Inflammatory macrophage treated with lipopolysaccharide for 4 hours (primary cell): ENCODE measurements at regions not wholly inside any gene's neighbourhood (a gene's known extent, or its start where the extent isn't known, plus 50 kb on each side); places are given as distances from the start of the nearest gene placed in this dataset.

Experiments used
- DNase-seq: peaks from one replicate; pipeline ENCODE4 v3.0.0-alpha.2; 2020

DNA sequence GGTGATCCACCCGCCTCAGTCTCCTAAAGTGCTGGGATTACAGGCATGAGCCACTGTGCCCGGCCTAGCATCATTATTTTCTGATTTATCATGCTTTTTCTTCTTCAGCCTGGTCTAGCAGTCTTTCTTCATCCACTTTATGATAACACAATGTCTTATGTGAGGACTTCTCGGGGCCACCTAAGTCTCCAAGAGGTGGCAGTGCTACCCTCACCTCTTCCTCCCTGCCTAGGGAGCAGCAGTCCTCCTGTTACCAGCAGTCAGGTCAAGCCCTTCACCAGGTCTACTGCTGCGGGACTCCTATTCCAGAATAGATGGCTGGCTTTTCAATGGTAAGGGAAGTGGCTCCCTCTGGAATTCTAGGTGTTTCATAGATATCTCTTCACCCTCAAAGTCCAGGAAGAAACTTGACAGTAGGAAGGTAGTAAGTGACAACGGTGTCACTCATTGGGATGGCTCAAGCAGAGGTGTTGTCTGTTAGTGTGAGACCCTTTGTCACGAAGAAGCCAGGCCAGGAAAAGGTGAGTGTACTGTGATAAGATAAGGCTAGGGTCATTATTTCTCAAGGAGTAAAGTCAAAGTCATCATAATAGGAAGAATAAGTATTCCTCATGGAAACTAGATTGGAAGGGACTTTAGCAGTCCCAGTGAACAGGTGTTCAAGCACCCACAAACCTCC lies 164.0 kb downstream of the KLF5 start:
- no peak for DNase-seq

GRCh38 chr13:73220966-73221720 lies 162.3 kb downstream of the KLF5 start:
- DNase-seq, result no peak

GRCh38 chr13:73218181-73218580 lies 159.4 kb downstream of the KLF5 start:
- DNase-seq, result no peak

GRCh38 chr13:73216381-73216831 lies 157.6 kb downstream of the KLF5 start:
- no peak for DNase-seq

DNA sequence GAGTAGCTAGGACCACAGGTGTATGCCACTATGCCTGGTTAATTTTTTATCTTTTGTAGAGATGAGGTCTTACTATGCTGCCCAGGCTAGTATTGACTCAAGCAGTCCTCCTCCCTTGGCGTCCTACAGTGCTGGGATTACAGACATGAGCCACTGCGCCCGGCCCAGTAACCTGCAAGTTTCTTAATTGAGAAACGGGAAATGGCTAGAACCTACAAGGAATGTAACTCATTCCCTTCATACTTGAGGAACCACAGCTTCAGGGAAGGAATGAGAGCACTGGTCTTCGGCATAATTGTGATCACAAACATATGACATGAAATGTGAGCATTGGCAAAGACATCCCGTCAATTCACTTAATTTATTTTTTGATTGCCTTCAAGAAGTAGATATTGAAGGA lies 157.0 kb downstream of the KLF5 start:
- no peak for DNase-seq

DNA sequence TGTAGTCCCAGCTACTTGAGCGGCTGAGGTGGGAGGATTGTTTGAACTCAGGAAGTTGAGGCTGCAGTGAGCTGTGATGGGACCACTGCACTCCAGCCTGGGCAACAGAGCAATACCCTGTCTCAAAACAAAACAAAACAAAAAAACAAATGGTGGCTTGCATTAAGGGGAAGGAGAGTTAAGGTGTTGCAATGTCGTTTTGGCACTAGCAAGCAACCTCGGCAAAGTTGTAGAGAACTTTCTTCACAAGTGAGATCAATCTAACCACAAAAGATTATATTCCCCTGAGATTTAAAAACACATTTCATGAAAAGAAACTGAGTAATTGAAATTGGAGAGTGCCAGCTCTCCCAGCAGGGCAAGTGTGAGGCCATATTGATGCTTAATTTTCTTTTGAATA lies 153.7 kb downstream of the KLF5 start:
- DNase-seq, result no peak

DNA sequence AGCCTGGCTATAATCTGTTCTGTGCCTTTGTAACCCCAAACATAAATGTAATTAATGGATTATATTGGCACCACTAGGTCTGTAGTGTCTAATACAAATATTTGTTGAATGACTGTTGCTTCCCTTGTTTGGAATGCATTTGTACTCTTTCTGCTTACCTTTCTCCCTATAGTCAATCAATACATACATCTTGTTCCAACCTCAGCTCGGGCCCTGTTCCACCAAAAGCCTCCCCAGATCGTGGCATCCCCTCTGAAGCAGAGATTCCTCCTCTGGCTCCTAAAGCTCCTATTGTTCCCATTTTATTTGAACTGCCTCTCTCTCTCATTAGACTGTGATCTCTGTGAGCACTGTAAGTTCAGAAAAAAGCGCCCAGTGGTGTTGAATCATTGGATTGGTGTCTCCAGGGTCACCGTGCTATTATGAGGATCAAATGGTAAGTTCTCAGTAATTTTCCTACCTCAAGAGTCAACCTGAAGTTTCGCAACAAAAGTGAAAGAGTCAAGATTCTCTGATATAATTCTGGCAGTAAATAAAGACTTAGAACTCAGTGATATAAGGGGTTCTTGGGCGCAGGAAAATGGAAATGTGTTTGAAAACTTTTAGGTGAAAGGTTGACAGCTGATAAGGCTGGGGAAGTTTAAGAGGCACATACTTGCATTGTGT lies 151.5 kb downstream of the KLF5 start:
- DNase-seq, result no peak

DNA sequence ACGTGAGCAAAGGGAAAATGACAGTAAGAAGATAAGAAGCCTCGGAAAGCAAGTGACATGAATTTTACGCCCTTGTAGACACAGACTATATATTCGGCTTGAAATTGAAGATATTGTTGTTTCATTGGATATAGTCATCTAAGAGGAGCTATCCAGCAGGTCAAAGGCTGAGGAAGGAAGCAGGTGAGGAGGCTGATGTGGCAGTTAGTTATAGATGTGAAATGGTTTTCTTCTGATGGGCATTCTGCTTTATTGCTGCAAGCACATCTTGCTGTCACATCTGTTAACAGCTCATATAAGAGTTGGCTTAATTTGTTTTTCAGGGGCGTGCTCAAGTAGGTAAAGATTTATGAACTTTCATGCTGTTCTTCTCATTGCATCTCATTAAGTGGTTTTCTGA lies 146.1 kb downstream of the KLF5 start:
- DNase-seq, result no peak

DNA sequence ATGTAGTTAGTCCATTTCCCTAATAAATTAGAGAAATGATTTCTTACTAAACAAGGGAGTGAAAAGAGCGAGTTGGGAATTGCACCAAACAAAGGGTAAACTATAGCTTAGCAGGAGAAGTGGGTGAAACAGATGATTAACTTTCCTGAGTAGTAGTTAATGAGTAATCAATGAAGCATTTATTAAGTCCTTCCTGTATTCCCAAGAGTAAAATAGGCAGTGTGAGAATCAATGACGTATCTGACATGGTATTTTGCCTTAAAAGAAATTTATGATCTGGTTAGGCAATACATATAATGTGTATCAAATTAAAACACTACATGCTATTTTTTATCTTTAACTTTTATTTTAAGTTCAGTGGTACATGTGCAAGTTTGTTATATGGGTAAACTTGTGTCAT lies 142.8 kb downstream of the KLF5 start:
- no peak for DNase-seq

GRCh38 chr13:73198991-73199411 lies 140.2 kb downstream of the KLF5 start:
- no peak for DNase-seq

GRCh38 chr13:73195091-73195490 lies 136.3 kb downstream of the KLF5 start:
- DNase-seq, result no peak

DNA sequence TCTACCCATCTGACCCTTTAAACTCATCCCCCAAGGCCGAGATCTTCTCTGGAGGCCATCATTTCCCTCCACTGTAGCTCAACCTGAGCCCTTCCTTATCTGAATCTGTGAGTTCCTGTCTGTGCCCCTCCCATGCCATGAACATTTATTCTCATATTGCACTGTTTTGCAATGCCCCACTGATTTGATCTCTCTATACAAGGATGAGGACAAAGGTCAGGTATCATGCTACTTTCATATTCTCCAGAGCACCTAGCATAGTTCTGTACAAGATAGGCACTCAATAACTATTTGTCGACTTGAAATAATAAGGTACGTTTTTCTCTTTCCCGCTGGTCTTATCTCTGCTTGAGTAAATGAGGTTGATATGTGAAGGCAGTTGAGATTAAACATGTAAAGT lies 135.5 kb downstream of the KLF5 start:
- no peak for DNase-seq

DNA sequence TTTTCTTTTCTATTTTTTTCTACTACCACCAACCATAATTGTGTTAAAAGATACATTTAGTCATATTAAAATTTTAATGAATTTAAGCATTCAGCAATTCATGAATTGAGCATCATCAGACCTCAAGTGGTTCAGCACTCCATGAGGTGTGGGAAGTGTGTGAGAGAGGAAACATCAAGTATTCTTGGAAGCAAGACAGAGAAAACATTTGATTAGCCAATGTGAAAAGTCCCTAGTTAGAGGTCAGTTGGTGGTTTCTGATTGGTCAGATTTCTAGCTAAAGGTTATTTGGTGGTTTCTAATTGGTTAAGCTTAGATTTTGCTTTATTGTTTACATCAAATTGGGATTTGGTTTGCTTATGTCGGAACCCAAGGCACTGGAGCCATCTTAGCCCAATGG lies 134.7 kb downstream of the KLF5 start:
- no peak for DNase-seq

GRCh38 chr13:73190477-73190876 lies 131.7 kb downstream of the KLF5 start:
- no peak for DNase-seq

GRCh38 chr13:73189776-73190175 lies 131.0 kb downstream of the KLF5 start:
- DNase-seq, result no peak

GRCh38 chr13:73189362-73189761 lies 130.6 kb downstream of the KLF5 start:
- no peak for DNase-seq

DNA sequence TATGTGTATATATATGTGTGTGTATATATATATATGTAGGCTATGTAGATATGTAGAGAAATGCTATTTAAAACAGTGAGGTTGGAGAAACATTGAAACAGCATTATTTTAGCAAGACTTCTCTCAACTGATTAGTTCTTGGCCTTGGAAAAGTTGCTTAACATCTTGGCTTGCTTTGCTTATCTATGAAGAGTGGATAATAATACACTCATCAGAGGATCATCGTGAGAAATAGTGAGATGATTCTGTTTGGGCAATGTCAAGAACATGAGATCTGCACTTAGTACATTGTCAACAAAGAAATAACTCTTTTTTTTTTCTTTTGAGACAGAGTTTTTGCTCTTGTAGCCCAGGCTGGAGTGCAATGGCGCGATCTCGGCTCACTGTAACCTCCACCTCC lies 128.3 kb downstream of the KLF5 start:
- DNase-seq, result no peak

- DNase-seq, result no peak
Measured at GRCh38 chr13:73179650-73180274, 121.0 kb downstream of the KLF5 start.

DNA sequence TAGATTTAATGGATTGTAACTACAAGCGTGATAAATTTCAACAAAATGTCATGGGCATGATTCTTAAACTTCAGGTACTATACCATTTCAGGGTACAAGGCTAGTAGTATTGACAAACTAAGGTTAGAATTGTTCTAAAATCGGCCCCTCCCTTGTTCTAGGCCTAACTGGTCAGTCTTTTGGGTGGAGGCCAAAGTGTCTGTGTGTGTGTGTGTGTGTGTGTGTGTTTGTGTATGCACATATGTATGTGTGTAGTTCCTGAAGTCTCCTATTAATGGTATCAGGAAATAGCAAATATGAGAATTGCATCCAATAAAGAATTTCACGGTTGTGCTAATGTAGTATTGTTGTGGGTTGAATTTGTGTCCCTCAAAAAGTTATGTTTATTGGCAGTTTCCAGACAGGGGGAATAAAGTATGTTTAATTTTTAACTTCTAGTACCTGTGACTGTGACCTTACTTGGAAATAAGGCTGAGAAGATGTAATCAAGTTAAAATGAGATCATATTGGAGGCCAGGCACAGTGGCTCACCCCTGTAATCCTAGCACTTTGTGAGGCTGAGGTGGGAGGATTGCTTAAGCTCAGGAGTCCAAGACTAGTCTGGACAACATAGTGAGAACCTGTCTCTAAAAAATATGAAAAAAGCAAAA lies 119.2 kb downstream of the KLF5 start:
- no peak for DNase-seq

- no peak for DNase-seq
Measured at GRCh38 chr13:73177017-73177416, 118.2 kb downstream of the KLF5 start.

DNA sequence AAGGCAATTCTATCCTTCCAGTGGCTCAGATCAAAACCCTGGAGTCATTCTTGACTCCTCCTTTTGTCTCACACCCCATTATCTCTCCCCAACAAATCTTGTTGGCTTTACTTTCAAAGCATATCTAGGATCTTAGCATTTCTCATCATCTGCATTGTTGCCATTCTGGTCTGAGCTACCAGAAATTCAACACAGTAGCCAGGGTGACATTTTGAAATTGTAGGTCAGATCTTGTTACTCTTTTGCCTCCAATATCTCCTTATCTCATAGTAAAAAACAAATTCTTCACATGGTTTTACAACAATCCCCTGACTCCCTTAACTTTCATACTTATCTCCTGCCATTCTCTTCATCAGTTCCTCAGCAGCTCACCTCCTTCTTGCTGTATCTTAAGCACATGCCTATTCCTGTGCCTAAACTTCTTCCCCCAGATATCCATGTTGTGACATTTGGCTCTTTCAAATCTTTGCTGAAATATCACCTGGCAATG lies 115.8 kb downstream of the KLF5 start:
- DNase-seq, result no peak

- no peak for DNase-seq
Measured at GRCh38 chr13:73173279-73173811, 114.5 kb downstream of the KLF5 start.

- DNase-seq, result no peak
Measured at GRCh38 chr13:73171926-73172325, 113.1 kb downstream of the KLF5 start.
